ENCODE measurements at regions not wholly inside any gene's neighbourhood (a gene's known extent, or its start where the extent isn't known, plus 50 kb on each side); places are given as distances from the start of the nearest gene placed in this dataset.

- TF ChIP-seq JUN (CRISPR knock-in tag; IDR thresholded peaks at IDR 0.05), result no peak
- no peak for ATAC-seq
- CTCF ChIA-PET, result interaction anchor here (2.2 kb wide), 1 partner anchor 70 kb away, joined by 11 read pairs; no protein-coding TSS in a partner anchor
- POLR2A ChIA-PET, result no interaction called here
- peaks cover 14% of the 10 kb centered on the region for H3K4me1 Mint-ChIP-seq
- peaks cover 3% of the 10 kb centered on the region; the same call in 1 of the 2 replicates for H3K27me3 Mint-ChIP-seq (ENCODE audit: low read depth)
- H3K27ac Mint-ChIP-seq, result no peak overlapping the region
- H3K36me3 Mint-ChIP-seq, result no peaks in the 10 kb centered on the region
- no peak for DNase-seq (ENCODE audit: low spot score)
- no peak overlapping the region for H3K4me3 Mint-ChIP-seq
- no peaks in the 10 kb centered on the region for H3K9me3 Mint-ChIP-seq
Measured at GRCh38 chr2:177078416-177078815, 134.2 kb upstream of the HNRNPA3 start.

GRCh38 chr2:177078855-177079254 lies 133.7 kb upstream of the HNRNPA3 start:
- TF ChIP-seq ATF6 (CRISPR knock-in tag; IDR thresholded peaks at IDR 0.05) (no peak), ARID4B (CRISPR knock-in tag; IDR thresholded peaks at IDR 0.05; ENCODE audit: borderline replicate concordance) (no peak), FOXJ3 (CRISPR knock-in tag; IDR thresholded peaks at IDR 0.05; ENCODE audit: borderline replicate concordance) (no peak), RORB (CRISPR knock-in tag; IDR thresholded peaks at IDR 0.05) (no peak), FOXK1 (CRISPR knock-in tag; IDR thresholded peaks at IDR 0.05) (no peak), ZNF232 (CRISPR knock-in tag; IDR thresholded peaks at IDR 0.05) (no peak), NR1H2 (CRISPR knock-in tag; IDR thresholded peaks at IDR 0.05) (no peak), ATF2 (CRISPR knock-in tag; IDR thresholded peaks at IDR 0.05; ENCODE audit: borderline replicate concordance, low read depth) (no peak), TCF7 (CRISPR knock-in tag; IDR thresholded peaks at IDR 0.05; ENCODE audit: low read depth) (no peak), ZNF263 (CRISPR knock-in tag; IDR thresholded peaks at IDR 0.05; ENCODE audit: low read depth) (no peak), GRHL2 (CRISPR knock-in tag; IDR thresholded peaks at IDR 0.05; ENCODE audit: insufficient replicate concordance, severe bottlenecking) (no peak), ZNF396 (CRISPR knock-in tag; IDR thresholded peaks at IDR 0.05; ENCODE audit: borderline replicate concordance) (no peak)
- TF ChIP-seq, protein P1, sequence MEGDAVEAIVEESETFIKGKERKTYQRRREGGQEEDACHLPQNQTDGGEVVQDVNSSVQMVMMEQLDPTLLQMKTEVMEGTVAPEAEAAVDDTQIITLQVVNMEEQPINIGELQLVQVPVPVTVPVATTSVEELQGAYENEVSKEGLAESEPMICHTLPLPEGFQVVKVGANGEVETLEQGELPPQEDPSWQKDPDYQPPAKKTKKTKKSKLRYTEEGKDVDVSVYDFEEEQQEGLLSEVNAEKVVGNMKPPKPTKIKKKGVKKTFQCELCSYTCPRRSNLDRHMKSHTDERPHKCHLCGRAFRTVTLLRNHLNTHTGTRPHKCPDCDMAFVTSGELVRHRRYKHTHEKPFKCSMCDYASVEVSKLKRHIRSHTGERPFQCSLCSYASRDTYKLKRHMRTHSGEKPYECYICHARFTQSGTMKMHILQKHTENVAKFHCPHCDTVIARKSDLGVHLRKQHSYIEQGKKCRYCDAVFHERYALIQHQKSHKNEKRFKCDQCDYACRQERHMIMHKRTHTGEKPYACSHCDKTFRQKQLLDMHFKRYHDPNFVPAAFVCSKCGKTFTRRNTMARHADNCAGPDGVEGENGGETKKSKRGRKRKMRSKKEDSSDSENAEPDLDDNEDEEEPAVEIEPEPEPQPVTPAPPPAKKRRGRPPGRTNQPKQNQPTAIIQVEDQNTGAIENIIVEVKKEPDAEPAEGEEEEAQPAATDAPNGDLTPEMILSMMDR (IDR thresholded peaks at IDR 0.05), result no peak
- TF ChIP-seq, protein P2, sequence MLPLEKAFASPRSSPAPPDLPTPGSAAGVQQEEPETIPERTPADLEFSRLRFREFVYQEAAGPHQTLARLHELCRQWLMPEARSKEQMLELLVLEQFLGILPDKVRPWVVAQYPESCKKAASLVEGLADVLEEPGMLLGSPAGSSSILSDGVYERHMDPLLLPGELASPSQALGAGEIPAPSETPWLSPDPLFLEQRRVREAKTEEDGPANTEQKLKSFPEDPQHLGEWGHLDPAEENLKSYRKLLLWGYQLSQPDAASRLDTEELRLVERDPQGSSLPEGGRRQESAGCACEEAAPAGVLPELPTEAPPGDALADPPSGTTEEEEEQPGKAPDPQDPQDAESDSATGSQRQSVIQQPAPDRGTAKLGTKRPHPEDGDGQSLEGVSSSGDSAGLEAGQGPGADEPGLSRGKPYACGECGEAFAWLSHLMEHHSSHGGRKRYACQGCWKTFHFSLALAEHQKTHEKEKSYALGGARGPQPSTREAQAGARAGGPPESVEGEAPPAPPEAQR (CRISPR knock-in tag; IDR thresholded peaks at IDR 0.05), result no peak
- POLR2A ChIA-PET, result no interaction called here
- Mint-ChIP-seq H3K27ac (no peak overlapping the region), H3K9me3 (no peaks in the 10 kb centered on the region), H3K4me3 (no peak overlapping the region), H3K27me3 (ENCODE audit: low read depth) (peaks cover 3% of the 10 kb centered on the region; the same call in 1 of the 2 replicates), H3K4me1 (peaks cover 14% of the 10 kb centered on the region), H3K36me3 (no peaks in the 10 kb centered on the region)
- CTCF ChIA-PET, result interaction anchor here (2.2 kb wide), 1 partner anchor 70 kb away, joined by 11 read pairs; no protein-coding TSS in a partner anchor
- DNase-seq (ENCODE audit: low spot score), result no peak
- no peak; the same call in 1 of the 2 replicates for ATAC-seq

Data from WTC11 (cell line).